HT-29 (cell line): ENCODE measurements at regions not wholly inside any gene's neighbourhood (a gene's known extent, or its start where the extent isn't known, plus 50 kb on each side); places are given as distances from the start of the nearest gene placed in this dataset.
A peak's percentile ranks its signal among the peaks of the same experiment; 100 is the strongest.
"Not testable (repeated sequence)": the region's sequence is repeated elsewhere in the genome, so short reads cannot be mapped to it uniquely, and the experiment has no call there.

Experiments used
- DNase-seq: peaks from one replicate; pipeline ENCODE4 v3.0.0-alpha.2; 2015; ENCODE audit warnings: low spot score

DNA sequence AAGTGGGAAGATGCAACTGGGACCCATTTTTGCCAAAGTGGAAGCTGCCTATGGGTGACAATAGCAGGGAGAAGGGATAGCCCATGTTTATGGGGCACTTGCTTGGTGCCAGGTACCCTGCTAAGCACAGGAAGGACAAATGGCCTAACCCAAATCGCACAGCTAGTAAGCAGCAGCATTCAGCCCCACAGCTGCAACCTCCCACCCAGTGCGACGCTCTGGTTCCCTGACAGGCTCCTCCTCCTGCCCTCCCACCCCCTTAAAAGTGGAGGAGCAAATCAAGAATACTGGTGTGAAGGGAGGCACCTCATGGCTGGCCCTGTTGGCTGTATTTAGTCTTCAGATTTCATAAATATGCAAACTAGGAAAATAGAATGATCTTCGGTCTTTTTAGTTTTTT is 76.2 kb downstream of the RIN2 start:
- no peak for DNase-seq

DNA sequence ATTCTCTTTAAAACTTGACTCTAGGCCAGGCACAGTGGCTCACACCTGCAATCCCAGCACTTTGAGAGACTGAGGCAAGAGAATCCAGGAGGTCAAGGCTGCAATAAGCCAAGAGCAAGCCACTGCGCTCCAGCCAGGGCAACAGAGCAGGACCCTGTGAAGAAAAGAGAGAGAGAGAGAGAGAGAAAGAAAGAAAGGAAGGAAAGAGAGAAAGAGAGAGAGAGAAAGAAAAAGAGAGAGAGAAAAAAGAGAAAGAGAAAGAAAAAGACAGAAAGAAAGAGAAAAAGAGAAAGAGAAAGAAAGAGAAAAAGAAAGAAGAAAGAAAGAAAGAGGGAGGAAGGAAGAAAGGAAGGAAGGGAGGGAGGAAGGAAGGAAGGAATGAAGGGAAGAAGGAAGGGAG is 76.7 kb downstream of the RIN2 start:
- no peak for DNase-seq

DNA sequence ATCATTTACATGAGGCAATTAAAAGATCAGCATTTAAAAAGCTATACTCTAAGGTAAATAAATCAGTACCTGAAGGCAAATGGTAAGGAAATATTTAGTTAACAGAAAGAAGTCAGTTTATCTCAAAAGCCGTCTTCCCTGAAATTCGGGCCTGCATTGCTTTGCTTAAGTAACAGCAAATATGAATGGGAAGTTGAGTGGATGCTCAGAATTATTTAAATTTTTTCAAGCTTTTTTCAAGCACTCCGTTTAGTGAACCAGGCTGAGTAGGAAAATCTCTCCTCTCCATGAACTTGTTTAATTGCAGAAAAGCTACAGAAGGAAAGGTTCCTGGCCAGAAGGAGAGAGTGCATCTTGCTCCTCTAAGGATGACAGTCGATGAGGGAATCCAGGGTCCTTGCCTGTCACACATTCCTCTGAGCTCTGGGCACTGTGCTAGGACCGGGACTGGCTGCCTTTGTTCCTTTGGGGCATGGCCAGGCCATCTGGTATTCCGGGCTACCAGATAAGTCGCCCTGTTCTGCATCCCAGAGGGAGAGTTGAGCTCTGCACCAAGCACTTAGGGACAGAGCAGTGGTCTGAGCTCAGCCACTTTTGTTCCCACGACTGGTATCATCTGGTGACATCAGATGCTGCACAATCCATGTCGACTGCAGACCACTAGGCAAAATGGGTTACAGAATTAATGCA is 77.6 kb downstream of the RIN2 start:
- DNase-seq = no peak

DNA sequence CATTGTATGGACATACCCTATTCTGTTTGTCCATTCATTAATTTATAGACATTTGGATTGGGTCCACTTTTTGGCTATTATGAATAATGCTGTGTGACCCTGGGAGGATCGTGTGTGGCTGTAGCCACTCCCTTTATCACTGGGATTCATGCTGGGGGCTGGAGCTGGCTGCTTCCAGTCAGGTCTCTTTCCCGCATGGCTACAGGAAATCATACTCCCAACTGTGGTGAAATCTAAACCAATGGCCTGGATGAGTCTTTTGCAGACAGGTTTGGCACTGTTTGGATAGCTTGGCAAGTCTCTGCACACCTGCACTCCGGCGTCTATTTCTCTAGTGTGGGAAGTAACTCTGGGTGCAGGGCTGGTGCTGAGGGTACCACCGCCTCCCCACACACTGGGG is 80.4 kb downstream of the RIN2 start:
- no peak for DNase-seq

- DNase-seq = no peak
Measured at GRCh38 chr20:19839053-19839452, 81.0 kb downstream of the RIN2 start.

GRCh38 chr20:19840111-19840710 is 82.2 kb downstream of the RIN2 start:
- DNase-seq = no peak

- no peak for DNase-seq
Measured at GRCh38 chr20:19841740-19842139, 83.7 kb downstream of the RIN2 start.

DNA sequence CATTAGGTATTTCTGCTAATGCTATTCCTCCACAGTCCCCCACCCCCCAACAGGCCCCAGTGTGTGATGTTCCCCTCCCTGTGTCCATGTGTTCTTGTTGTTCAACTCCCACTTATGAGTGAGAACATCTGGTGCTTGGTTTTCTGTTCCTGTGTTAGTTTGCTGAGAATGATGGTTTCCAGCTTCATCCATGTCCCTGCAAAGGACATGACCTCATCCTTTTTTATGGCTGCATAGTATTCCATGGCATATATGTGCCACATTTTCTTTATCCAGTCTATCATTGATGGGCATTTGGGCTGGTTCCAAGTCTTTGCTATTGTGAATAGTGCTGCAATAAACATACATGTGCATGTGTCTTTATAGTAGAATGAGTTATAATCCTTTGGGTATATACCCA is 86.8 kb downstream of the RIN2 start:
- DNase-seq = not testable (repeated sequence)

- no peak for DNase-seq
Measured at GRCh38 chr20:19847383-19847782, 89.3 kb downstream of the RIN2 start.

- no peak for DNase-seq
Measured at GRCh38 chr20:19849341-19850197, 91.5 kb downstream of the RIN2 start.

DNA sequence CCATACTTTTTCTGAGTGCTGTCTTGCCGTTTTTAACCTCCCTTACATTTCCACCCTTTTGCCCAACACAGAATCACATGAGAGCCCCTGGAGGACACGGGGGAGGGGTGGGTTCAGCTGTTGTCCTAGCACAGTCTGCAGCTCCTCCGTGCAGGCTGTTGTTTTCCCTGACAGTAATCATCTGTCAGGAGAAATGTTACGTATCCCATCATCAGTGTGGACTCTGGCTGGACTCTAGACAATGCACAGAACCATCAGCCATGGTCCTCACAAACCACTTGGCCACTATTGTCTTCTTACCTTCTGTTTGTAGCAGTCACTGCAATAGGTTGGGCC is 92.1 kb downstream of the RIN2 start:
- DNase-seq = no peak

DNA sequence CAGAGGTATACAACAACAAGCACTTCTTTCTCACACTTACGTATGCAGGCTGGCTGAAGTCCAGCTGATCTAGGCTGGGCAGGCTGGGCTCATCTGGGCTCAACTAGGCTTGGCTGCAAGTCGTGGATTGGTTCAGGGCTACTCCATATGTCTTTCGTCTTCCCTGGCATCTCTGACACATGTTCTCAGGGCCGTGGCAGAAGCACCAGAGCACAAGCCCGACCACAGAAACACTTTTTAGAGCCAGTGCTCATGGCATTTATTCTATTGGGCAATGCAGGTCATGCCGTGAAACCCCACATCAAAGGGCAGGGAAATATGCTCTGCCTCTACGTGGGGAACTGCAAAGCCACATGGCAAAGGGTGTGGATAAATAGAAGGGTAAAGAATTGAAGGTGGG is 93.8 kb downstream of the RIN2 start:
- DNase-seq = no peak

DNA sequence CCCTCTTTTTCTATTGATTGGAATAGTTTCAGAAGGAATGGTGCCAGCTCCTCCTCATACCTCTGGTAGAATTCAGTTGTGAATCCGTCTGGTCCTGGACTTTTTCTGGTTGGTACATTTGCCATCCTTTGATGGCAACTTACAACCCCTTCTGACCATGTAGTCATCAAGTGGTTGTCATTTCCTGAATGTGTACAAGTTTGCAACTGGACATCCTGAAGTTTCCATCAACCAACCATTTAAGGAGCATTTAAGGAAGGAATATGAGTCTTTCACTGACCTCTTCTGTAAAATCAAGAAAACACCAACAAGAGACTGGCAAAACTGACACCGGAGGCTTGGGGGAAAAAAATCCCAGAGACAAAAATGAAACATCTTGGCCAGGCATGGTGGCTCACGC is 97.4 kb downstream of the RIN2 start:
- no peak for DNase-seq

GRCh38 chr20:19858466-19859371 is 100.7 kb downstream of the RIN2 start:
- DNase-seq = no peak

- DNase-seq = no peak
Measured at GRCh38 chr20:19859444-19859843, 101.4 kb downstream of the RIN2 start.

GRCh38 chr20:19860737-19861136 is 102.7 kb downstream of the RIN2 start:
- peak; percentile 68 for DNase-seq

- DNase-seq = no peak
Measured at GRCh38 chr20:19861147-19861759, 103.2 kb downstream of the RIN2 start.

DNA sequence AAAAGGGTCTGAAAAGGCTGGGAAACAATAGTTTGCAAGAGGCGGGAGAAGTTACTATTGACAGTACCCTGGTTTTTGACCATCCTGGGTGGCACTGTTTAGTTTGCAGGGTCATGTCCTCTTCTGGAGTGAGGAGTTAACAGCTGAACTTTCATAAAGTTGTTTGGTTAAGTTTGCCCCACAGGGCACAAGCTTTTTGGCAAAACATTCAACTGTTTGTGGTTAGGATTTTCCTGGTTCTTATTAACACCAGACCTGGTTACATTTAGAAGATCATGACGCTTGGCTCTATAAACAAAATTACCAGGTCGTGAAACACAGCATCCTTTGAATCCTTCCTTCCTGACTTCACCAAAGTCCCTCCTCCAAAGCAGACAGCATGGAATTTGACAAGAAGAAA is 106.1 kb downstream of the RIN2 start:
- DNase-seq = peak; percentile 42

DNA sequence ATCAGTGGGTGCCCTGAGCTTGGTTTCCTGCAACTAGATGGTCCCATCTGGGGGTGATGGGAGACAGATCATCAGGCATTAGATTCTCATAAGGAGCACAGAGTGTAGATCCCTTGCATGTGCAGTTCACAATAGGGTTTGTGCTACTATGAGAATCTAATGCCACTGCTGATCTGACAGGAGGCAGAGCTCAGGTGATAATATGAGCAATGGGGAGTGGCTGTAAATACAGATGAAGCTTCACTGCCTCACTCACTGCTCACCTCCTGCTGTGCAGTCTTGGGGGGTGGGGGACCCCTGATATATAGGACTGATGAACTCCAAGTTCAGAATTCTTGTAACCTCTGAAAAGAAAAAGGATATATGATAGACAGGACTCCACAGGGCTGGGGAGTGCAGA is 108.0 kb downstream of the RIN2 start:
- DNase-seq = no peak

GRCh38 chr20:19867074-19867473 is 109.0 kb downstream of the RIN2 start:
- DNase-seq = no peak

DNA sequence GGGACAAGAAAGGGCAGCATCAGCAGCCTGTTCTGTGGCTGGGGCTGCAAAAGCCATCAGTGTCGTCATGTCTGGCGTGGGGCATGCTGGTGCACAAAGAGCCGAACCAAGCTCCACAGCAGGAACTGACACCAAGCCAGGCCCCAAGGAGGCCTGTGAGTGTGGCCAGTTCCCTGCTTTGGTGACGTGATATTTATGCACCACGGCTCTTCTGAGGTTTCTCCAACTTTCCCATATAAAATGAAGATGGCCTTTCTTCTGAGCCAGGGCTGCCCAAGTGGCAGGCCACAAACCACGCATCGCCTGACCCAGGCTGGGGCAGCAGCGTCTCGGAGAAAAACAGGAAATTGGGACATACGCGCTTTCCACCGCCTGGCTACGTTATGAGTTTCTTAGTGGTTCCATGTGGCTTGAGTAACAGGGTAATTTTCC is 109.9 kb downstream of the RIN2 start:
- no peak for DNase-seq
